ENCODE measurements at regions not wholly inside any gene's neighbourhood (a gene's known extent, or its start where the extent isn't known, plus 50 kb on each side); places are given as distances from the start of the nearest gene placed in this dataset.
A peak's percentile ranks its signal among the peaks of the same experiment; 100 is the strongest.

DNA sequence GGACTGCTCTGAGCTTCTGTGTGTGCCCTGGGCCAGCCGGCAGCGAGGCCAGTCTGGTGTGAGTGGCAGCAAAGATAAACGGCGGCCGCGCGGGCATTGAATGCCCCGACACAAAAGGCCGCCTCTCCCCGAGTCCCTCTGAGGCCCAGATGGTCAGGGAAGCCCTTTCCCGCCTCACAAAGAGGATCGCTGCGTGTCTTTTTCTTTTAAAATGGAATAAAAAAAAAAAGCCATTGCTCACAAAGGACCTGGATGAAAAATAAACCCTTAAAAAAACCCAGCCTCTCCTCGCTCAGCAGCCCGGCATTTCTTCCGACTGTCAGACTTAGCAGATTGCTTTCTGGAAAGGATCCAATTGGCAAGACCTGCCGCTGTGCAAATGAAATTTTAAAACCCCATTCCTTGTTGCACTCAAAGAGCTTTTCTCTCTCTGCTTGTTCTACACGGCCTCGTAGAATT is 578.7 kb downstream of the BCOR start:
- DNase-seq, result no peak

DNA sequence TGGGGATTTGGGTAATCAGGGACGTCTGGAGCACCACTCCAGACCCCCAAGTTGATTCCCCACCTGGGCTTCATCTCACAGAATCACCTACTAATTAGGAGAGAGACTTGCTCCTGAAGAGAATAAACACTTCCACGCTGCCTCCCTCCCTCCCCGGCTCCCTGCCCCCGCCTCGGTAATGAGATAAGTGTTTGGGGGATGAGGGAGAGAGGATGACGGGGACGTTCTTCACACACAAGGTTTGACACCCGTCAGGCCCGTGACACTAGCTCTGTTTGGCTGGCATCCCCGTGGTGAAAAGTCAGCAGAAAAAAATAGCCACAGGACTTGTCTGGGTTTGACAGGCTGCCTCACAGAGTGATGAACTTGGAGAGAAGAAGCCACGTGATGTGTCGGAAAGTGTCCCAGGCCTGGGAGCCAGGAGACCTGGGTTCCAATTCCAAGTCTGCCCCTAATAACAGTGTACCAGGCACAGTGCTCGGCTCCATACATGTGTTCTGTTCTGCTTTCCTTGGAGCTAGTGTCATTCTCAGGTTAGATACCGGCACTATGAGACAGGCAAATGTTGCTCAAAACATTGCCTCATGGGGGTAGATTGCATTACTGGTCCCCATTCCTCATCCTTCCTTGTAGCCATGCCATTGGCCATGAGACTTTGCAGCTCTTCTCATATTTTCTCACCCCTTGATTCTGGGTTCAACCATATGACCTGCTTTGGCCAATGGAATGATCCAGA is 578.0 kb downstream of the BCOR start:
- DNase-seq, result no peak

DNA sequence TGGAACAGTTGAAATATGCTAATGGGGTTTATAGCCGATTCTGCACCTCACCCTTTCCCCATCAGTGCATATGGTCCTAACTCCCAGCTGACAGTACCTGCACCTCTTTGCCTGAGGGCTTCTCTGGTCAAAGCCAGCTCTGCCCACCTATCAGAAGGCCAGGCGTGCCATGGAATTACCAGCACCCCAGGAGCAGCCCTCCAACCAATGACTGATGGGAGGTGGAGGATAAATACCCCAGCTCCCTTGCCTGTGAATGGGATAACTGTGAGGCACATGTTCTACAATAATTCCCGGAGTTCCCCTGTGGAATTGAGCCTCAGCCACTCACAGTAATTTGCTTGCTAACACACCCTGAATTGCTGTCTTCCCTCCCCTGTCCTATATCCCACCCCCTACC is 572.0 kb downstream of the BCOR start:
- DNase-seq, result no peak

DNA sequence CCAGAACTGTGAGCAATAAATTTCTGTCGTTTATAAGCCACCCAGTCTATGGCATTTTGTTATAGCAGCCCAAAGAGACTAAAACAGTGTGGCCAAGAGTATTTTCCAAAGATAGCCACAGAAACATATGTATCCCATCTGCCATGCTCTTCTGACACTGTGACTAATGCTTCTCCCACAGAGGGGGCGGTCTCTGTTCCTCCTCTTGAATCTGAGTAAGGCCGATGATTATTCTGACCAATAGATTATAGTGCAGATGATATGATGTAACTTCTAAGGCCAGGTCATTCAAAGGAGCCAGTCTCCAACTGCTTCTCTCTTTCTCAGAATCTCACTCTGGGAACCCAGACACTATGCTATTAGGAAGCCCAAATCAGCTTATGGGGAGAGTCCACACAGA is 570.7 kb downstream of the BCOR start:
- no peak for DNase-seq

DNA sequence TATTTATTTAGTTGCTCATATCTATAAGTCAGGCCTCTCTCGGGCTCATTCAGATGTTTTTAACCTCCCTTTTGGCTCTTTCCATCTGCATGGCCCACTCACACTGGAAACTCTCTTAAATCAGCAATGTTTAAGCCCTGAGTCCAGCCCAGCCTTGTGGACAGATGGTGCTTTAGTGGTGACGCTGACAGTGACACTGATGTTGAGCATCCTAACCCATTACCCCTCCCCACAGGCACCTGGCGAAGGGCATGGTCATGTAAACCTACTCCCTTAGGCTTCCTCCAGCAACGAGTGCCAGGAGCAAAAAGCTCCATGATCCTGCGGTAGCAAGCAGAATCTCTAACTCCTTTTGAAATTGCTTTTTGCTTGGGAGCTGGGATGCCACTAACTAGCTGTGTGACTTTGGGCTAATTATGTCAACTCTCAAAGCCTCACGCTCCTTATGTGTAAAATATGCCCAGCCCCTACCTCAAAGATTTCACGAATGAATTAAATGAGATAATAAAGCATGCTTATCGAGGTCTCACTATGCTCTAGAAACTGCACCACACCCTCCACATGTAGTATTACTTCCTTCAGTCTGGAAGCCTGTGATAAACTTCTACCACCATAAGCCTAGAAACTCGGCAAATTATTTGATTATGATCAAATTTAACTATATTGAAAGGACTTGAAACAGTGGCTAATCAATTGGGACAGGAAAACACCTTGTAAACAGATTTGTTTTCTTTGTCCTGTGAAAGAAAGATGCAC is 569.4 kb downstream of the BCOR start:
- DNase-seq, result no peak

DNA sequence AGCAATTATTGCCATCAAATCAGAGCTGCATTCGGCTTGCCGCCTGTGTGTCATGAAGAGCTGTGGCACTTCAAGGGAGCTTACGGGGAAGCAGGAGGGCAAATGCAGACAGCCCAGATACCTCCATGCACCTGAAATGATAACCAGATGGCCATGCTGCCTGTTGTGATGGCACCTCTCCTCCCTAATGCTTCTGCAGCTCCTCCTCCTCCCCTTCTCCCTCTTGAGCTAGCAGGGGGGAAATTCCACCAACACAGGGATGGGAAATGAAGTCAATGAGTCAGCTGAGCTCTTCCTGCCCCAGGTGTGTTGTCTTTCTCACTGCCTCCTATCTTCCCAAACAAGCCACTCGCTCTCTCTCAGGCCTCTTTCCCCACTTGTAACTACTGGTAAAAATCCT is 565.0 kb downstream of the BCOR start:
- DNase-seq, result no peak

DNA sequence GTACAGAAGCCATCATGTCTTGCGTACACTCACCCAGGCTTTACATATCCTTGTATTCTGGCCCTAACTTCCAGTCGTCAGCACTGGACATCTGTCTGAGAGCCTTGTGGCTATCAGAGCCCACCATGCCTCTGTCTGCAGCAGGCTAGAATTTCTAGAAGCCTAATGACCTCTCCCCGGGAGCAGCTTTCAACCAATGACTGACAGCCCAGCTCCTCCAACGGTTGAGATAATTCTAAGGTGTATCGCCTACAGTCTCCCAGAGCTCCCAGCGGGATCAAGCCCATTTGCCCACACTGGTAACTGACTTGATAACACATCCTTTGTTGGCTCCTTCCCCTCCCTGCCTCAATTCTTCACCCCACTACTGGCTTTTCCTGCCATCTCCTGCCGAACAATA is 562.8 kb downstream of the BCOR start:
- no peak for DNase-seq

DNA sequence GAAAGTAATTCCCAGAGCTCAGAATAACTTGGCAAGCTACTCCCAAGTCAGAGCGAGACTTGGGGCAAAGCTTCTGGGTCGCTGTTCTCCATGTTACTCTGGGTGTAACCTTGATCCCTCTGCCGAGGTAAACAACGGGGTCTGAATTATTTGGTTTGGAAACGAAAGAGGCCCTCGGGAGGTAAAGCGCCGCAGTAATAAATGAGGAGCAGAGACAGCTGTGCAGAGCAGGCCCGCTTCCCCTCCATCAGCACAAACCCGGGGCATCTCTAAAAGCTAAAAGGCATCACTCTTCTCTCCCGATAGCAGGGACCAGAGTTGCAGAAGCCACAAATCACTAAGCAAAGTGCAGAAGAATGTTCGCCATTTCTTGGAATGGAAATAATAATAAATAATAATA is 561.5 kb downstream of the BCOR start:
- no peak for DNase-seq

DNA sequence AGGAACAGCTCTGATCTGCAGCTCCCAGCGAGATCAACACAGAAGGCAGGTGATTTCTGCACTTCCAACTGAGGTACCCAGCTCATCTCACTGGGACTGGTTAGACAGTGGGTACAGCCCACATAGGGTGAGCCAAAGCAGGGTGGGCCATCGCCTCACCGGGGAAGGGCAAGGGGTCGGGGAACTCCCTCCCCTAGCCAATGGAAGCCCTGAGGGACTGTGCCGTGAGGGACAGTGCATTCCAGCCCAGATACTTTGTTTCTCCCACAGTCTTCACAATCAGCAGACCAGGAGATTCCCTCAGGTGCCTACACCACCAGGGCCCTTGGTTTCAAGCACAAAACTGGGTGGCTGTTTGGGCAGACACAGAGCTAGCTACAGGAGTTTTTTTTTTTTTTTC is 555.9 kb downstream of the BCOR start:
- no peak for DNase-seq

DNA sequence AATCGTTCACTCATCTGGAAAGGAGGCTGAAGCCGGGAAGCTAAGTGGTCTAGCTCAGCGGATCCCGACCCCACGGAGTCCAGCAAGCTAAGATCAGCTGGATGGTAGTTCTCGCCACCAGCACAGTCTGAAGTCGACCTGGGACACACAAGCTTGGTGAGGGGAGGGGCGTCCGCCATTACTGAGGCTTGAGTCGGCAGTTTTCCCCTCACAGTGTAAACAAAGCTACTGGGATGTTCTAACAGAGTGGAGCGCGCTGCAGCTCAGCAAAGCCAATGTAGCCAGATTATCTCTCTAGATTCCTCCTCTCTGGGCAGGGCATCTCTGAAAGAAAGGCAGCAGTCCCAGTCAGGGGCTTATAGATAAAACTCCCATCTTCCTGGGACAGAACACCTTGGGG is 555.4 kb downstream of the BCOR start:
- no peak for DNase-seq

DNA sequence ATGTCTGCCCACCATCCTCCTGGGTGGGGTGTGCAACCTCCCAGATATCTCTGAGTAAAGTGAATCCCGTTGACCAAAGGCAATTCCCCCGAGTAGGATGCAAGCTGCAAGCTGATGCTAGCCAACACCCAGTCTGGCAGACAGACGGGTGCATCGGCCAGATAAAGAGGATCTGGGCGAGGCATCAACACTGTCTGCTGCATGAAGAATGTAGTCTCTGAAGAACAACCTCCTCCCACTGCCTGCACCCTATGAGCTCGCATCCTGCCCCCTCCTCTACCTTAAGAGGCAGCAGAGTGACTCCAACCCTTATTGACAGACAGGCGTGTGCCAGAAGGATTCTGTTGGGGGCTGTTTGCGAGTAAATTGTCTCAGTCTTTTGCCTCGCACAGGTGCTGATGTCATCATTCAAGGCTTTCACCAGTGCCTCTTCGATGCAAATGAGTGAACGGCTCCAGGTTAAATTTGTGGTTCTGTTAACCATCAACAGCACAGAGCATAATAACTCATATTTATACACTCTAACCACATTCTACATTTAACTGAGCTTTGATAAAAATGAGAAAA is 546.9 kb downstream of the BCOR start:
- DNase-seq, result no peak

DNA sequence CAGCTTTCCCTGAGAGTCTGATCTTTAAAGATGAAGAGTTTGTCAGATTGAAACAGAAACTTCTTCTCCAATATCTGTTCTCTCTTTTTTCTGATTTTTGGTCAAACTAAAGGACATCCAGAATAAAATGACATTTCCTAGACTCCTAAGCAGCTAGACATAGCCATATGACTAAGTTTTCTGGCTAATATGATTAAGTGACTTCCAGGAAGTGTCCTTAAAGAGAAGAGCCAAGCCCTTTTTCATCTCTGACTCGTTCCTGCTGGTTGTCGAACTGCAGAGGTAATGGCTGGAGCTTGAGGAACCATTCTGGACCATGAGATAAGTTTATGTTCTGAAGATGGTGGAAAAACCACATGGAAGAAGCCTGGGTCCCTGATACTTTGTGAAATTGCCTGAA is 546.0 kb downstream of the BCOR start:
- no peak for DNase-seq

DNA sequence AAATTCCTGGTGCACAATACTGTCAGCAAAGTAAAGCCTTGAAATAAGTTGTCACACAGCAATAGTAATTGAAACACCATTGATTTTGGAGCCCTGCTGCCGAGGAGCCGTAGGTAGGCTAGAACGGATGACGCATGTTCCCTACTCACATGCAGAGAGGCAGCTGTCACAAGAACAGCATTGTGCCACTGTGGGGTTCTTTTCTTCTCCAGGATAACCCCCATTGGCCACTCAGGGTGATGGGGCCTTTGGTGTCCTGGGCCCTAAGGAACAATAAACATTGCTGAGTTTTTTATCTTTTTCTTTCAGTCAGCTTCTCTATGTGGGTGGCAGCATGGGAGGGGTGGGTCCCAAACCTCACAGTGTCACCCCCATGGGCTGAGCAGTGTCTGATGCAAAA is 542.3 kb downstream of the BCOR start:
- DNase-seq, result no peak

DNA sequence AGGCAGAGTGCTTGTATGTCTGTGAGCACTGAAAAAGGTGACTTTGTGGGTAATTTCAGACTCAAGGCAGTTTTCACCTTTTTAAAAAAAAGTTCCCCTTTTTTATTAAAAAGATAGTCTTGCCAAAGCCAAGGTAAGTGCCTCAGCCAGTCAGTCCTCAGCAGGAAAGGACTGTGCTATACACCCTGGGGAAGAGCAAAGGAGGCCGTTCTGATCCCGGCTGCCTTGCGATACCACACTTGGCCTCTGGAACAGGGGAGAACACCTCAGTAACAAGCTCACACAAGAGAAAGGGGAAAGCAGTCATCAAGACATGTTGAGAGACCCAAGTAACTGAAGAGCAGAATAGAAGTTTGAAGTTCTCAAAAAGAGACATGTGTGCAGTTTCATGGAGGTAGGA is 541.7 kb downstream of the BCOR start:
- DNase-seq, result no peak

DNA sequence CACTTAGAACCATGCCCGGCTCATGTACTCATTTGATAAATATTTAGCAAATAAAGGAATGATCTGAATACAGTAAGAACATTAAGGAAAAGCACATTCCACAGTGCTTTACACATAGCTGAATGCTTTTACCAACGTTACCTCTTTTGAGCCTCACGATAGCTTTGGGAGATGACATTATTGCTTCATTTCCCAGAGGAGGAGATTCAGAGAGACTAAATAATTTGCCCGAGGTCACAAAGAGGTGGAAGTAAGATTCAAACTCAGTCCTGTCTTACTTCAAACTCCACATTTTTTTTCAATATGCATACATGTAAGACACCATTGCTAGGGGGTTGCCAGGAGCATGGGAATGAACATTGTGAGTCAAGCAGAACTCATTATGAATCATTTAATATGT is 538.5 kb downstream of the BCOR start:
- no peak for DNase-seq

DNA sequence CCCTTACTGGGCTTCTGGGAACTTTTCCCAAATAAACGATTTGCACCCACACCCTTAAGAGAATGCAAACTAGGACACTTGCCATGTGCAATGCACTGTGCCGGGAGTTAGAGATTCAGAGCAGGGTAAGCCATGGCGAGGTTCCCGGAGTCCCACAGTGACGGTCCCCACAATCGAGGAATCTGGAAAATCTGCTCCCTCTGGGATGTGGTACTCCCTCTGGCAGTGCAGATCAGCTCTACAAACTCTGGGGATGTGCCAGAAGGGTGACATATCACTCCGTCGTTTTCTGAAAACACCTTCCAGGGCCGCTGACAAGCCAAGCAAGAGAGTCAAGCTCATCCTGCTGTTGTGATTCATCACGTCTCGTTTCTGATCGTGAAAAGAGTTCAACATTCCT is 537.5 kb downstream of the BCOR start:
- DNase-seq, result no peak

DNA sequence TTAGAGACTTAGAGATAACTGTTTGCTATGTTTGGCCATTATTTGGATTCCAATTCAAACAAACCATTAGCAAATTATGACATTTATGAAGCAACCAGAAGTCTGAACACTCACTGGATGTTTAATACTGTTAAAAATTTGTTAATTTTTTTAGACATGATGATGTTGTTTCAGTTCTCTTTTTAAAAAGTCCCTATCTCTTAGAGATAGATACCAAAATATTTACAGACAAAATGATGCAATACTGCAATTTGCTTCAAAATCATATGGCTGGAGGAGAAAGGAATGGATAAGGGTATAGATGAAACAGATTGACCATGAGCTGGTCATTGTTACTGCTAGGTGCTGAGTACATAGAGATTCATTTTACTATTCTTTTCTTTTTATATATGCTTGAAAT is 534.6 kb downstream of the BCOR start:
- DNase-seq, result no peak

DNA sequence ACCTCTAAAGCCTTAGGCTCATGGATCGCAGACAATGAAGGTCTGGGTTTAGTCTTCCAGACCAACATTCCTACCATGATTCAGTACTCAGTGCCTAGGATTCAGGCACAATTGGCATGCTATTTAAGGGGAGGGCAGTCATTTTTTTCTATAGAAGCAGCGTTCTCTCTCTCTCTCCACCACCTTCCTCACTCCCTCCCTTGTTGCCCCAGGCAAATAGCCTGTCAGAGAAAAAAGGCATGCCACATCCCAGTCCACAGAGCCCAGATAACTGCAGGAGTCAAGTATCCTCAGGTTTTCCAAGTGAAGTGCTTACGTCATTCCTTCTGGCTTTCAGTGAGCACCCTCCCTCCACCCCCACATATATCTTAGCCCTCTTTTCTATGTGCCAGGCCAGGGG is 533.0 kb downstream of the BCOR start:
- DNase-seq, result no peak

DNA sequence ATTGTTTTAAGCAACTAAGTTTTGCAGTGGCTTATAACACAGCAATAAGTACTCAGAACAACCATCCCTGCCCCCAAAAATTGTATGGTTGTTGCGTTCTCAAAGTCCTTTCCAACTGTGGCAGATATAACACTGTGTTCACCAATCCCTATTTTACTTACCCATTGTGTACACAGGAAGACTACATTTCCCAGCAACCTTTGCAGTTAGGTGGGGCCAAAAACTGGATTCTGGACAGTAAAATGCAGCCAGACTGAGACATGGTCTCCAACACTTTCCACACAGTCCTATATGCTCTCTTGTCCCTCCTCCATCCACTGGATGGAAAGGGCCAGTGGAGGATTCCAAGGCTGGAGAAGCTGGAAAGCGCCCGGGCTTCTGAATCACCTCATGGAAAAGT is 523.6 kb downstream of the BCOR start:
- DNase-seq, result no peak

DNA sequence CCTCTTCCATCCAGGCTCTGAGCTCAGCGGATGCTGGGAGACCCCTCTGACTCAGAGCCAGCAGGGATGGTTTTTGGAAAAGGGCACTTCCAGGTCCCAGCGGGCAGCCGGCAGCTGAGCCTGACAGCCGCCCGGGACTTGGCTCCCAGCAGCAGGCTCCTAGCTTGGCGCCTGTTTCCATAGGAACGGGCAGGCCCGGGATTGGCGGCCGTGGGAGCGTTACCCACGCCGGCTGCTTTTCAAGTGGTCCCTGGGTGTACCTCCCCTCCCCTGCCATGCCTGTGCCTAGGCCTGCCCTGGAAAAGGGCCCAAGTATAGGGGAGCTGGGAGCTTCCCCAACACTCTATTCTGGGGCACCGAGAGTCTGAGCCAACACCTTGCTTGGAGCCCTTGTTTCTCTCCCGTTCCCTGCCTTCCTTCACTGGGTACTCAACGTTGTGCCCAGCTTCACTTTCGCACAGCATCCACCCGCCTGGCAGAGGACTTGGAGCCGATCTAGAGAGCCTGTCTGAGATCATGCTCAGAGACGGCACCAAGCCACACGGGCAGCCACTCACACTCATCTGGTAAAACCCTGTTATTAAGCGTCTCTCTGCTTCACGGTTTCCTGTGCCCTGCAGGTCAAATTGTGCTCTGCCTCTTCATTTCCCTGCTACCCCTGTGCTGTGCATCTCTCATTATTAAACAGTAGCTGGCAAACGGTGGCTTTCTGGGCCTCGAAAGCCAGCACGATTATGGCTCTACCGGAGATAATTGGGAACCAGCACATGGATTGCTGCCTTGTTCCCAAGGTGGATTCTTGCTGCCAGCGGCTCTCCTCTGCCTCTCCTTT is 521.5 kb downstream of the BCOR start:
- DNase-seq, result no peak

DNA sequence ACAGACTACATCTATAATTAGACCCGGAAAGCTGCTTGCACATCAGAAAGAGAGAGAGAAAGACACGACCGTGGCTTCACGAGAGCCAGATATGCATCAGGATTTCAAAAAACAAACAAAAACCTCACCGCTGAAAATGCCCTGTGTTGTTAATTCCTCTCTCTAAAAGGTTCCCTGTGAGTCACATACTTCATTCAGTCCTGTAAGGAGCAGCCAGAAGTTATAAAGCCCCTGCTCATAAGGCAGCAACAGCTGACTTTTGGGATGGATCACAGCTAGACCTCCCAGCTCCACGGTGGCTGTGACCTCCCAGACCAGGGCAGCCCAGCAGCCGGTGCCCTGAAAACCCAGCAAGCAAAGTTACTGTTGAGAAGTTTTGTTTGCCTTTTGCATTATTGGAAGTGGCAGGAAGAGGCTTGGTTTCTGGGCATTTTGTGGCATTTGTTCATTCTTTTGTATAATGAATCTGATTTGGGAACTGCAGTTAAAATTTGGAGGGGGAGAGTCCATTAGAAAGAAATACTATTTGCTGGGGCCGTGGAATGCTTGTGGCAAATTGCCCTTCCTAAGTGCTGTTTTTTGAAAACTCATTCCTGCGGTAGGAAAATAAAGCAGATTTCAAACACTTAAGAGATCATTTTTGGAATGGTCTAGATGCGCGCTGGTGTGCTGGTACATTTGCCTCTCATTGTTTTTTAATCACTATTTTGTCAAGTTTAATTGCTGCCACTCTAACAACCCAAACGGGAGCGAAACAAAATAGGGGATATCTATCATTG is 520.4 kb downstream of the BCOR start:
- DNase-seq, result no peak

DNA sequence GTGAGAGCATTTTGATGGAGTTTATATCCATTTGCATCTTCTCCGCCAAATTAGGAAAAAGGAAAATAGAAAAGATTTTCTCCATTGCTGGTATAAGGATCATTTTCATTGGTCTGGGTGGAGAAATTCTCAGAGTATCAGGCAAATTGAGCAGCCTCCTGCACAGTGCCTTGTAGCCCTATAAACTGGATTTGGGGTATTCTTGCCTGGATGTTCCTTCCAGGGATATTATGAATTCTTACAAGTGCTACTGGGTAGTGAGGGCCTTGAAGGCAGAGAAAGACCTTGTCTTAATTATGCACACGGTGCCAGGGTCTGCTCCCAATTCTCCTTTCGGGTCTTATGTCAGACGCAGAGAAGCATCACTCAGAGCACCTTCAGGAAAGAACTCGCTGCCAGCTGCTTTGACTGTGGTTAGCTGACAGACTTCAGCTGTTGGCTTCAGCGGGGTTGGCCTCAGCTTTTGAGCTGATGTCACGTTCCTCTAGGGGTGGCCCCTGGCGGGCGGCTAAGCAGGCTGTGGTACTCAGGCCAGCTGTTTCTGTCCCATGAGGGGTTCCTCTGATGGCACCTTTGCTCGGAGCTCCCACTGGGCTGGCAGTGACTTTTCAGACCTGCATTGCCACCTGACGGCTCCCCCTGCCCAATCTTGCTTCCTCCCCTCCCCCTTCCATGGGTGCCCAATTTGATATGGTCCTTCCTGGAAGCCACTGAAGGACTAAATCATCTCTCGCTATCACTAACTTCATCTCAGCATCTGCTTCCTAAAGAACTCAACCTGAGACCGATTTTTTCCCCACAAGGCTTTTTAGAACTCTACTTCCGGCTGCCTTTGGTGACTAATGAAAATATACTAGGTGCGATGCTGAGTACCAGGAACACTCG is 519.5 kb downstream of the BCOR start:
- peak; percentile 60 for DNase-seq

Data from activated naive CD4-positive, alpha-beta T cell treated with Interleukin-2 at 50 U/mL for 16 hours (primary cell).